OCI-LY7 (cell line): ENCODE measurements at regions not wholly inside any gene's neighbourhood (a gene's known extent, or its start where the extent isn't known, plus 50 kb on each side); places are given as distances from the start of the nearest gene placed in this dataset.

Source experiments
- CTCF ChIP-seq: fragments of 200-600 bp; sonication (generic); conservative IDR thresholded peaks from 2 replicates; pipeline ENCODE4 v1.5.1; 2014; ENCODE audit warnings: mild to moderate bottlenecking, antibody characterized with exemption, low read length, moderate library complexity, mixed read lengths
- EZH2phosphoT487 ChIP-seq: fragments of 200-600 bp; sonication (generic); IDR thresholded peaks from 2 replicates; pipeline ENCODE4 v1.6.1; 2018; ENCODE audit warnings: low read depth, borderline replicate concordance, mild to moderate bottlenecking, mixed run types, antibody characterized with exemption, low read length, moderate library complexity, mixed read lengths

GRCh38 chr1:184891440-184891839, 82.9 kb downstream of the NIBAN1 start:
- TF ChIP-seq CTCF, result no peak
- no peak for TF ChIP-seq EZH2phosphoT487
